ENCODE measurements at regions not wholly inside any gene's neighbourhood (a gene's known extent, or its start where the extent isn't known, plus 50 kb on each side); places are given as distances from the start of the nearest gene placed in this dataset.

DNA sequence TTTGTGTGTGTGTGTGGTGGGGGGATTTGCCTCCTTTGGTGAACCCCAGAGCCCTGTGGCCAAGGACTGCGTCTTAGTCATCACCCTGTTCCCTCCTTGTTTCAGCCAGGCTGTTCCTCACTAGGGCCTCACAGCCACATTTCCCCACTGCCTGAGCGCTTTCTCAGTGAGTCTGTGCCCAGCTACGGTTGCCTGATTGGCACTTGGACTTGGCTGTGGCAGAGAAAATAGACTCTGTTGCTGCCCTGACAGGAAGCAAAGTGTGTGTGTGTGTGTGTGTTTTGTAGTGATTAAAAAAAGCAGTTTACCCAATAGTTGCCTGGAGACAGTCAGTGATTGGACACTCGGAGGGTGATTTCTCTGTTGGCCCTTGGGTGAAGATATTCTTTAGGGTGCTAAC, 113.0 kb downstream of the UCHL1 start:
- TF ChIP-seq, protein P1, sequence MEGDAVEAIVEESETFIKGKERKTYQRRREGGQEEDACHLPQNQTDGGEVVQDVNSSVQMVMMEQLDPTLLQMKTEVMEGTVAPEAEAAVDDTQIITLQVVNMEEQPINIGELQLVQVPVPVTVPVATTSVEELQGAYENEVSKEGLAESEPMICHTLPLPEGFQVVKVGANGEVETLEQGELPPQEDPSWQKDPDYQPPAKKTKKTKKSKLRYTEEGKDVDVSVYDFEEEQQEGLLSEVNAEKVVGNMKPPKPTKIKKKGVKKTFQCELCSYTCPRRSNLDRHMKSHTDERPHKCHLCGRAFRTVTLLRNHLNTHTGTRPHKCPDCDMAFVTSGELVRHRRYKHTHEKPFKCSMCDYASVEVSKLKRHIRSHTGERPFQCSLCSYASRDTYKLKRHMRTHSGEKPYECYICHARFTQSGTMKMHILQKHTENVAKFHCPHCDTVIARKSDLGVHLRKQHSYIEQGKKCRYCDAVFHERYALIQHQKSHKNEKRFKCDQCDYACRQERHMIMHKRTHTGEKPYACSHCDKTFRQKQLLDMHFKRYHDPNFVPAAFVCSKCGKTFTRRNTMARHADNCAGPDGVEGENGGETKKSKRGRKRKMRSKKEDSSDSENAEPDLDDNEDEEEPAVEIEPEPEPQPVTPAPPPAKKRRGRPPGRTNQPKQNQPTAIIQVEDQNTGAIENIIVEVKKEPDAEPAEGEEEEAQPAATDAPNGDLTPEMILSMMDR (IDR thresholded peaks at IDR 0.05; ENCODE audit: insufficient read depth, low read length) = no peak
- TF ChIP-seq POLR2AphosphoS5 (IDR thresholded peaks at IDR 0.05; ENCODE audit: low read depth) (no peak), SPI1 (IDR thresholded peaks at IDR 0.05; ENCODE audit: borderline replicate concordance, low read depth) (no peak), GABPA (IDR thresholded peaks at IDR 0.05; ENCODE audit: low read depth) (no peak)
- TF ChIP-seq, protein P2, sequence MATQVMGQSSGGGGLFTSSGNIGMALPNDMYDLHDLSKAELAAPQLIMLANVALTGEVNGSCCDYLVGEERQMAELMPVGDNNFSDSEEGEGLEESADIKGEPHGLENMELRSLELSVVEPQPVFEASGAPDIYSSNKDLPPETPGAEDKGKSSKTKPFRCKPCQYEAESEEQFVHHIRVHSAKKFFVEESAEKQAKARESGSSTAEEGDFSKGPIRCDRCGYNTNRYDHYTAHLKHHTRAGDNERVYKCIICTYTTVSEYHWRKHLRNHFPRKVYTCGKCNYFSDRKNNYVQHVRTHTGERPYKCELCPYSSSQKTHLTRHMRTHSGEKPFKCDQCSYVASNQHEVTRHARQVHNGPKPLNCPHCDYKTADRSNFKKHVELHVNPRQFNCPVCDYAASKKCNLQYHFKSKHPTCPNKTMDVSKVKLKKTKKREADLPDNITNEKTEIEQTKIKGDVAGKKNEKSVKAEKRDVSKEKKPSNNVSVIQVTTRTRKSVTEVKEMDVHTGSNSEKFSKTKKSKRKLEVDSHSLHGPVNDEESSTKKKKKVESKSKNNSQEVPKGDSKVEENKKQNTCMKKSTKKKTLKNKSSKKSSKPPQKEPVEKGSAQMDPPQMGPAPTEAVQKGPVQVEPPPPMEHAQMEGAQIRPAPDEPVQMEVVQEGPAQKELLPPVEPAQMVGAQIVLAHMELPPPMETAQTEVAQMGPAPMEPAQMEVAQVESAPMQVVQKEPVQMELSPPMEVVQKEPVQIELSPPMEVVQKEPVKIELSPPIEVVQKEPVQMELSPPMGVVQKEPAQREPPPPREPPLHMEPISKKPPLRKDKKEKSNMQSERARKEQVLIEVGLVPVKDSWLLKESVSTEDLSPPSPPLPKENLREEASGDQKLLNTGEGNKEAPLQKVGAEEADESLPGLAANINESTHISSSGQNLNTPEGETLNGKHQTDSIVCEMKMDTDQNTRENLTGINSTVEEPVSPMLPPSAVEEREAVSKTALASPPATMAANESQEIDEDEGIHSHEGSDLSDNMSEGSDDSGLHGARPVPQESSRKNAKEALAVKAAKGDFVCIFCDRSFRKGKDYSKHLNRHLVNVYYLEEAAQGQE (IDR thresholded peaks at IDR 0.05; ENCODE audit: insufficient replicate concordance, low read depth) = no peak

All from HL-60 (cell line).